Osteocyte (in vitro differentiated cells): ENCODE measurements at regions not wholly inside any gene's neighbourhood (a gene's known extent, or its start where the extent isn't known, plus 50 kb on each side); places are given as distances from the start of the nearest gene placed in this dataset.

ENCODE experiments used
- DNase-seq: peaks from one replicate; pipeline ENCODE4 v3.0.0; 2021; ENCODE audit warnings: mixed read lengths; ENCODE audit not compliant: unreplicated experiment; ENCODE audit errors: extremely low spot score
- H3K27ac Mint-ChIP-seq: one replicate; pipeline ENCODE4 v1.8.0; 2021; ENCODE audit warnings: mild to moderate bottlenecking, mixed read lengths; ENCODE audit not compliant: unreplicated experiment
- H3K27me3 Mint-ChIP-seq: one replicate; pipeline ENCODE4 v1.8.0; 2021; ENCODE audit warnings: mixed read lengths; ENCODE audit not compliant: unreplicated experiment
- H3K36me3 Mint-ChIP-seq: one replicate; pipeline ENCODE4 v1.8.0; 2021; ENCODE audit warnings: mixed read lengths; ENCODE audit not compliant: unreplicated experiment
- H3K4me1 Mint-ChIP-seq: one replicate; pipeline ENCODE4 v1.8.0; 2021; ENCODE audit warnings: mixed read lengths; ENCODE audit not compliant: unreplicated experiment
- H3K4me3 Mint-ChIP-seq: one replicate; pipeline ENCODE4 v1.8.0; 2021; ENCODE audit warnings: mild to moderate bottlenecking, moderate library complexity, mixed read lengths; ENCODE audit not compliant: unreplicated experiment
- H3K9me3 Mint-ChIP-seq: one replicate; pipeline ENCODE4 v1.8.0; 2021; ENCODE audit warnings: mixed read lengths; ENCODE audit not compliant: unreplicated experiment
- TF ChIP-seq, protein P1 (sequence below): fragments of 200-600 bp; sonication (generic); IDR thresholded peaks from 2 replicates; pipeline ENCODE4 v1.5.0; 2021; ENCODE audit warnings: antibody characterized with exemption, mild to moderate bottlenecking, moderate library complexity

- TF ChIP-seq, protein P1, sequence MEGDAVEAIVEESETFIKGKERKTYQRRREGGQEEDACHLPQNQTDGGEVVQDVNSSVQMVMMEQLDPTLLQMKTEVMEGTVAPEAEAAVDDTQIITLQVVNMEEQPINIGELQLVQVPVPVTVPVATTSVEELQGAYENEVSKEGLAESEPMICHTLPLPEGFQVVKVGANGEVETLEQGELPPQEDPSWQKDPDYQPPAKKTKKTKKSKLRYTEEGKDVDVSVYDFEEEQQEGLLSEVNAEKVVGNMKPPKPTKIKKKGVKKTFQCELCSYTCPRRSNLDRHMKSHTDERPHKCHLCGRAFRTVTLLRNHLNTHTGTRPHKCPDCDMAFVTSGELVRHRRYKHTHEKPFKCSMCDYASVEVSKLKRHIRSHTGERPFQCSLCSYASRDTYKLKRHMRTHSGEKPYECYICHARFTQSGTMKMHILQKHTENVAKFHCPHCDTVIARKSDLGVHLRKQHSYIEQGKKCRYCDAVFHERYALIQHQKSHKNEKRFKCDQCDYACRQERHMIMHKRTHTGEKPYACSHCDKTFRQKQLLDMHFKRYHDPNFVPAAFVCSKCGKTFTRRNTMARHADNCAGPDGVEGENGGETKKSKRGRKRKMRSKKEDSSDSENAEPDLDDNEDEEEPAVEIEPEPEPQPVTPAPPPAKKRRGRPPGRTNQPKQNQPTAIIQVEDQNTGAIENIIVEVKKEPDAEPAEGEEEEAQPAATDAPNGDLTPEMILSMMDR, result no peak
Measured at GRCh38 chr16:54579106-54579728, 292.6 kb upstream of the IRX3 start.

DNA sequence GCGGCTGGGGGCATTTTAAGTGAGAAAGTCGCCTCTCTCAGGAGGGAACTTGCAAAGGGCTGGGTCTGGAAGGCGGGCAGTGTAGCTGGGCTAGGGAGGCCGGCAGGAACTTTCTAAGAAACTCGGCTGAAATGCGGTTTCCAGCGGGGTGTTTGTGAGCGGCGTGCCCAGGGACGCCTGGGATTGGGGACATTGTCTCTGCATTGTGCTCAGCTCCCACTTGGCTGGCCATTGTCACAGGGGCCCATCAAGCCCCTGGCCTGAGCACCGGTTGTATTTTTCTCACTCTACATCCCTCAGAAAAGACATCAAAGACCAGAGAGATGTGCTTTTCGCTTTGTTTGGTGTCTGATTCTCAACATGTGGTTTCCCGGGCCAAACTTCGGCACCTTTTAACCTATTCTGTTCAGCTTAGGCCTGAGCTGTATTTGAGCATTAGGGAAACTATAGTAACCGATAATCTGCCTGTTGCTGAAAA, 291.1 kb upstream of the IRX3 start:
- H3K4me3 Mint-ChIP-seq, result no peak overlapping the region
- H3K36me3 Mint-ChIP-seq, result no peaks in the 10 kb centered on the region
- no peaks in the 10 kb centered on the region for H3K9me3 Mint-ChIP-seq
- H3K27me3 Mint-ChIP-seq, result peaks cover 22% of the 10 kb centered on the region
- no peak for DNase-seq
- no peaks in the 10 kb centered on the region for H3K4me1 Mint-ChIP-seq
- no peak overlapping the region for H3K27ac Mint-ChIP-seq
- TF ChIP-seq, protein P1, result no peak

More at GRCh38 chr16:54579106-54579728, 292.6 kb upstream of the IRX3 start:
- H3K27ac Mint-ChIP-seq, result no peak overlapping the region
- no peaks in the 10 kb centered on the region for H3K36me3 Mint-ChIP-seq
- peaks cover 22% of the 10 kb centered on the region for H3K27me3 Mint-ChIP-seq
- H3K4me1 Mint-ChIP-seq, result no peaks in the 10 kb centered on the region
- no peak overlapping the region for H3K4me3 Mint-ChIP-seq
- no peaks in the 10 kb centered on the region for H3K9me3 Mint-ChIP-seq
- DNase-seq, result no peak

- no peak for DNase-seq
- Mint-ChIP-seq H3K36me3 (no peaks in the 10 kb centered on the region), H3K9me3 (no peaks in the 10 kb centered on the region), H3K4me3 (no peak overlapping the region), H3K27ac (no peak overlapping the region), H3K27me3 (peaks cover 22% of the 10 kb centered on the region), H3K4me1 (no peaks in the 10 kb centered on the region)
- TF ChIP-seq, protein P1, result no peak
Measured at GRCh38 chr16:54576785-54577184, 290.2 kb upstream of the IRX3 start.

DNA sequence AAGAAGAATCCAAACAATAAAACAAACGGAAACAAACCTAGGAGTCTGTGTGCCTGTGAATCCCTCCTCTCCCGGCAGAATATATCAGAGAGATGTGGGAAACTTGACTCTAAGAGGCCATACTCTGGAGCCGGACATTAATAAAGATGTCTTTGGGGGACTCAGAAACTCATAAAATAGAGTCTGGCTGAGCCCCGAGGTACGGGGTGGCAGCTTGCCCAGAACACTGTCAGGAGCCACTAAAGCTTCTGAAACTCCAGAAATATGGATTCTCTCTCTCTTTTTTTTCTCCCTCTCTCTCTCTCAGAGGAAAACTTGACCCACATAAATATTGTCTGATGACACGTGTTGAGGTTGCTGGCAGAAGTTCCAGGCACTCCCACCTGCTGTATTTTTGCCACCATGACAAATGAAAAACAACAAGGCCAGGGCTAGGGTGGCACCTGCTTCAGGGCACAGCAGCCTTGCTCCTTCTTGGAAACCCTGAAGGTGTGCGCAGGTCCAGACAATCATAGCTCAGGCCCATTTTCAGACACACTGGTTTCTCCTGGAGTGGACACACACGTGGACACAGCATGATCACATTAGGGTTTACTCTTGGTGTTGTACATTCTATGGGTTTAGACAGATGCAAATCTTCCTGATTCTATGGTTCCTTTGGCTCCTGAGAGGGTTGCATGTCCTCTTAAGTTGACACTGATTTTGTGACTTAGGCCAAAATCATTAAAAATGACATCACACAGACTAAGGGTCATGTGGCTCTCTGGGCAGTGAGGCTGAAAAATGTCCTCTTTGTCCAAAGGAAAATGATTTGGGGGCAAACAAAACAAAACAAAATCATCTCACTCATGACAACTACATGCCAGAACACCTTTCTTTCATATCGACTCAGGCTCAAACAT, 282.6 kb upstream of the IRX3 start:
- TF ChIP-seq, protein P1, result no peak
- H3K4me1 Mint-ChIP-seq, result no peaks in the 10 kb centered on the region
- H3K36me3 Mint-ChIP-seq, result no peaks in the 10 kb centered on the region
- no peak for DNase-seq
- no peak overlapping the region for H3K27ac Mint-ChIP-seq
- H3K27me3 Mint-ChIP-seq, result peaks cover 3% of the 10 kb centered on the region
- H3K4me3 Mint-ChIP-seq, result no peak overlapping the region
- H3K9me3 Mint-ChIP-seq, result no peaks in the 10 kb centered on the region

- no peak for DNase-seq
- no peak overlapping the region for H3K27ac Mint-ChIP-seq
- TF ChIP-seq, protein P1, result no peak
- H3K27me3 Mint-ChIP-seq, result peaks cover 3% of the 10 kb centered on the region
- H3K36me3 Mint-ChIP-seq, result no peaks in the 10 kb centered on the region
- H3K9me3 Mint-ChIP-seq, result no peaks in the 10 kb centered on the region
- no peaks in the 10 kb centered on the region for H3K4me1 Mint-ChIP-seq
- no peak overlapping the region for H3K4me3 Mint-ChIP-seq
Measured at GRCh38 chr16:54564841-54565240, 278.3 kb upstream of the IRX3 start.
